ENCODE measurements at regions not wholly inside any gene's neighbourhood (a gene's known extent, or its start where the extent isn't known, plus 50 kb on each side); places are given as distances from the start of the nearest gene placed in this dataset.

- Histone ChIP-seq H4K20me1 (replicated peaks; ENCODE audit: control insufficient read depth, extremely low read depth, insufficient read depth, low read length) (no peaks in the 10 kb centered on the region), H3K4me3 (replicated peaks in 1 of 3; ENCODE audit: insufficient read depth in 1 of 3, low read depth in 1 of 3, low read length in 3 of 3) (no peak overlapping the region), H3K4me2 (ENCODE audit: insufficient read depth, low read length) (no peak overlapping the region), H2AFZ (ENCODE audit: low read depth, low read length) (no peak overlapping the region), H3K27me3 (ENCODE audit: control insufficient read depth in 2 of 2, insufficient read depth in 2 of 2, low read length in 2 of 2) (peaks cover 0 to 2% of the 10 kb centered on the region in 2 experiments), H3K36me3 (ENCODE audit: control insufficient read depth in 2 of 2, extremely low read depth in 1 of 2, insufficient read depth in 2 of 2, low read length in 2 of 2) (no peaks in the 10 kb centered on the region), H3K4me1 (ENCODE audit: control insufficient read depth, extremely low read depth, insufficient read depth, low read length) (no peaks in the 10 kb centered on the region), H3K79me2 (ENCODE audit: control insufficient read depth, insufficient read depth, low read length) (no peaks in the 10 kb centered on the region), H3K9ac (replicated peaks; ENCODE audit: extremely low read depth, insufficient read depth, low read length) (no peak overlapping the region), H3K9me1 (replicated peaks; ENCODE audit: control insufficient read depth, extremely low read depth, insufficient read depth, low read length) (no peaks in the 10 kb centered on the region), H3K9me3 (replicated peaks; ENCODE audit: control insufficient read depth, insufficient read depth, low read length) (no peaks in the 10 kb centered on the region), H3K27ac (ENCODE audit: insufficient read depth, low read depth, low read length) (no peak overlapping the region)
- no peak for FAIRE-seq
- intact Hi-C loops (cut with micrococcal nuclease) (no loop called here), dilution Hi-C loops (cut with MboI; ENCODE audit: extremely low pct_ligation_motif_present, low sequenced_read_pairs) (no loop called here)
- no TSS peak for BruUV-seq (replicated peaks)
- no peak for TF ChIP-seq CTCF (IDR thresholded peaks at IDR 0.05; ENCODE audit: extremely low read depth in 1 of 2, insufficient read depth in 1 of 2, low read depth in 1 of 2, low read length in 2 of 2)
- no peak for TF ChIP-seq JUN (IDR thresholded peaks at IDR 0.05; ENCODE audit: borderline replicate concordance, insufficient read depth, insufficient read length, low read depth)
- no peak for TF ChIP-seq EZH2 (IDR thresholded peaks at IDR 0.05; ENCODE audit: borderline replicate concordance, low read depth, low read length, severe bottlenecking)
- TF ChIP-seq, protein P1, sequence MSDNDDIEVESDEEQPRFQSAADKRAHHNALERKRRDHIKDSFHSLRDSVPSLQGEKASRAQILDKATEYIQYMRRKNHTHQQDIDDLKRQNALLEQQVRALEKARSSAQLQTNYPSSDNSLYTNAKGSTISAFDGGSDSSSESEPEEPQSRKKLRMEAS (IDR thresholded peaks at IDR 0.05; ENCODE audit: insufficient read depth, insufficient read length), result no peak
- TF ChIP-seq MYC (IDR thresholded peaks at IDR 0.05; ENCODE audit: low read depth, low read length), result no peak
- no peak for TF ChIP-seq POLR2A (IDR thresholded peaks at IDR 0.05; ENCODE audit: low read depth, low read length)
- no peak for TF ChIP-seq POLR2AphosphoS5 (IDR thresholded peaks at IDR 0.05; ENCODE audit: insufficient read depth, low read depth, low read length)
- TF ChIP-seq GATA2 (IDR thresholded peaks at IDR 0.05; ENCODE audit: insufficient read depth, insufficient read length, low read depth, low read length), result no peak
- TF ChIP-seq FOS (IDR thresholded peaks at IDR 0.05; ENCODE audit: borderline replicate concordance, insufficient read depth, low read length), result no peak
- ChIA-PET POLR2A (no interaction called here), CTCF (no interaction called here)
- no peak for DNase-seq (ENCODE audit: low read depth, low spot score)
These were observed 497.8 kb downstream of the NAV3 start for GRCh38 chr12:78328524-78328923.
